Naive thymus-derived CD8-positive, alpha-beta T cell (primary cell): ENCODE measurements at regions not wholly inside any gene's neighbourhood (a gene's known extent, or its start where the extent isn't known, plus 50 kb on each side); places are given as distances from the start of the nearest gene placed in this dataset.

ENCODE experiments used
- ATAC-seq, 2 donors: fragments of 150-1000 bp; cut with Tn5 transposase in 1 of 2; sonication (Bioruptor Pico), chemical (Tn5 transposase) in 1 of 2; 1 replicate in 1 of 2; 2 replicates in 1 of 2; pipeline ENCODE4 v1.10.0; 2021; ENCODE audit warnings: mild to moderate bottlenecking in 2 of 2, moderate library complexity in 2 of 2
- POLR2A ChIA-PET: fragments of 350-600 bp; sonication (Branson Sonifier 250); formaldehyde crosslinking; loops from one replicate; lab custom pipeline; 2021; ENCODE audit warnings: antibody characterized with exemption; lab: Charles Lee
- DNase-seq, 10 donors: peaks; one replicate each; pipeline versions ENCODE4 v3.0.0 to v3.0.0-alpha.2; 2020 to 2022
- H3K27ac Mint-ChIP-seq, 10 donors: one replicate each; pipeline ENCODE4 v1.8.0; 2020 to 2022; ENCODE audit warnings: mild to moderate bottlenecking in 10 of 10, mixed read lengths in 10 of 10, moderate library complexity in 4 of 10, inconsistent platforms in 1 of 10
- H3K27me3 Mint-ChIP-seq, 5 donors: one replicate each; pipeline ENCODE4 v1.8.0; 2021 to 2022; ENCODE audit warnings: mixed read lengths in 5 of 5
- H3K36me3 Mint-ChIP-seq, 3 donors: one replicate each; pipeline ENCODE4 v1.8.0; 2020 to 2022; ENCODE audit warnings: mixed read lengths in 3 of 3, mild to moderate bottlenecking in 2 of 3, inconsistent platforms in 1 of 3
- H3K4me1 Mint-ChIP-seq, 4 donors: one replicate each; pipeline ENCODE4 v1.8.0; 2021 to 2022; ENCODE audit warnings: mixed read lengths in 4 of 4
- H3K4me3 Mint-ChIP-seq, 10 donors: one replicate each; pipeline ENCODE4 v1.8.0; 2020 to 2022; ENCODE audit warnings: mild to moderate bottlenecking in 10 of 10, mixed read lengths in 10 of 10, moderate library complexity in 6 of 10, inconsistent platforms in 1 of 10
- H3K9me3 Mint-ChIP-seq, 9 donors: one replicate each; pipeline ENCODE4 v1.8.0; 2020 to 2022; ENCODE audit warnings: mixed read lengths in 9 of 9, mild to moderate bottlenecking in 3 of 9, inconsistent platforms in 1 of 9, moderate library complexity in 1 of 9

DNA sequence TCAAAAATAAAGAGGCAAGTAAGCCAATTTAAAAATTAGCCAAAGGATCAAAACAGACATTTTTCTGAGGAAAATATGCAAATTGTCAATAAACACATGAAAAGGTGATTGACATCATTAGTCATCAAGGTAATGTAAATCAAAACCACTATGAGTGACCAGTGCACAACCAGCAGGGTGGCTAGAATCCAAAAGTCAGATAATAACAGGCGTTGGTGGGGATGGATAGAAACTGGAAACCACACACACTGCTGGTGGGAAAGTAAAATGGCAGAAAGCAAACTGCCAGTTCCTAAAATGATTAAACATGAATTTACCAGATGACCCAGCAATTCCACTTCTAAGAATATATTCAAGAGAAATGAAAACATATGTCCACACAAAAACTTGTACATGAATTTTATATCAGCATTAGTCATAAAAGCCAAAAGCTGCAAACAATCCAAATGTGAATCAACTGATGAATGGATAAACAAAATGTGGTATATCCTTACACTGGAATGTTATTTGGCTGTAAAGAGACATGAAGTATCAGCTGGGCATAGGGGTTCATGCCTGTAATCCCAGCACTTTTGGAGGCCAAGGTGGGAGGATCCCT is 74.8 kb upstream of the MBOAT1 start:
- Mint-ChIP-seq H3K36me3 (peaks cover 0 to 3% (median 0%) of the 10 kb centered on the region in 3 donors), H3K4me3 (no peak overlapping the region), H3K4me1 (peaks cover 3 to 7% (median 6%) of the 10 kb centered on the region in 4 donors), H3K27ac (no peak overlapping the region), H3K27me3 (peaks cover 0 to 12% (median 3%) of the 10 kb centered on the region in 5 donors), H3K9me3 (peaks cover 0 to 16% (median 3%) of the 10 kb centered on the region in 9 donors)
- POLR2A ChIA-PET, result no interaction called here
- DNase-seq (no peak), ATAC-seq (no peak)

DNA sequence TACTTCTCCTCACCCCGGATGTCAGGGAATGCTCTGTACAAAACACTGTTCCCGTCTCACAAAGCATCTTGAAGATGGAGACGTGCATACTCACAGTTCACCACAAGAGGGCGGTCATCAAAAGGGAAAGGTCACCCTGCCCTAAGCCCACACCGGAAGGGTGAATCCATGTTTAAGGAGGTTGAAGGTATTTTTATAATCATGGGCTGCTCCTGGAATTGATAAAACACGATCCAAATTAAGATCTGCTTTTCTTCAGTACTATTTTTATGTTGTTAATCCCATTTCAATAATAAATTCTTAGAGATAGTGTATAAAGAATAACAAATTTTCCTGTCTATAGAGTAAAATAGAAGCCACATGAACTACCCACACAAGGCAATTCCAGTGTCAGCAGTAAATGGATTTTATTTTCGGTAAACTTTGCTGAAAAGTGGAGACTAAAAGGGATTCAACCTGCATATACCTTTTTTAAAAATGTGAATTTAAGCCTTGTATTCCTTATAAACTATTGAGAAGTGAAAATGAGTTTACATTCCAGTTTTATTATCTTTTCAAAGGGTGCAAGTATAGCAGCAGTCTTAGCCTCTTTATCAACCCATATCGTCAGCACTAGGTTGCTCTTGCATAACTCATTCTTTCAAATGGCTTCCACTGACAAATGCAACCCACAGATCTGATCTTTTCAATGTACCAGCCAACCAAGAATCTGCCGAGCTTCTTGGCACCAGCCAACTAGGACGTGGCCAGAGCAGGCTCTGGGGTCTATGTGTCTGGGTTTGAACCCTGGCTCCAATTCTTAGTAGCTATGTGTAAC is 79.7 kb upstream of the MBOAT1 start:
- Mint-ChIP-seq H3K4me3 (peak overlapping the region in 7 of 10 donors; percentile 1 to 76 (median 43)), H3K9me3 (no peaks in the 10 kb centered on the region), H3K4me1 (peaks cover 8 to 20% (median 18%) of the 10 kb centered on the region in 4 donors), H3K27ac (peak overlapping the region in 6 of 10 donors; percentile 2 to 48 (median 16)), H3K36me3 (no peaks in the 10 kb centered on the region), H3K27me3 (no peaks in the 10 kb centered on the region)
- POLR2A ChIA-PET, result interaction anchor here (1.2 to 1.4 kb wide), 3 partner anchors 75 to 113 kb away, joined by 5 to 10 read pairs (median 5); no protein-coding TSS in a partner anchor
- DNase-seq, result peak; percentile 41 to 86 (median 69)
- peak; percentile 82 to 93 for ATAC-seq

DNA sequence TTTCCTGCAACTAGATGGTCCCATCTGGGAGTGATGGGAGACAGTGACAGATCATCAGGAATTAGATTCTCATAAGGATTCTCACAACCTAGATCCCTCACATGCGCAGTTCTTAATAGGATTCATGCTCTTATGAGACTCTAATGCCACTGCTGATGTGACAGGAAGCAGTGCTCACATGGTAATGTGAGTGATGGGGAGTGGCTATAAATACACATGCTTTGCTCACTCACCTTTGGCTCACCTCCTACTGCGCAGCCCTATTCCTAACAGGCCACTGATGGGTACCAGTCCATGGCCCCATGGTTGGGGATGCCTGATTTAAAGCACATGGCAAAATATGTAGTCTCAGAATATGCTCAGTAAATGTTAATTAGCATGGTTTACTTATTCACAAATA is 80.6 kb upstream of the MBOAT1 start:
- Mint-ChIP-seq H3K27me3 (no peaks in the 10 kb centered on the region), H3K4me3 (no peak overlapping the region), H3K36me3 (no peaks in the 10 kb centered on the region), H3K27ac (peak overlapping the region in 4 of 10 donors; percentile 12 to 35 (median 24)), H3K4me1 (peaks cover 8 to 20% (median 18%) of the 10 kb centered on the region in 4 donors), H3K9me3 (no peaks in the 10 kb centered on the region)
- POLR2A ChIA-PET, result interaction anchor here (1.2 to 1.4 kb wide), 2 partner anchors 74 to 112 kb away, joined by 5 to 10 read pairs; no protein-coding TSS in a partner anchor
- DNase-seq, result no peak
- peak in 1 of 2 donors; percentile 43 for ATAC-seq

DNA sequence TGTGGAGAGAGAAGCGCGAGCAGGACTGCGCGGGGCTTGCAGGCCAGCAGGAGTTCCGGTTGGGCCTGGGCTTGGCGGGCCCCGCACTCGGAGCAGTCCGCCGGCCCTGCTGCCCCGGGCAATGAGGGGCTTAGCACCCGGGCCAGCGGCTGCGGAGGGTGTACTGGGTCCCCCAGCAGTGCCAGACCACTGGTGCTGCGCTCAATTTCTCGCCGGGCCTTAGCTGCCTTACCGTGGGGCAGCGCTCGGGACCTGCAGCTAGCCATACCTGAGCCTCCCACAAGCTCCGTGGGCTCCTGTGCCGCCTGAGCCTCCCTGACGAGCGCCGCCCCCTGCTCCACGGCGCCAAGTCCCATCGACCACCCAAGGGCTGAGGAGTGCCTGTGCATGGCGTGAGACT is 89.0 kb upstream of the MBOAT1 start:
- no peaks in the 10 kb centered on the region for H3K9me3 Mint-ChIP-seq
- H3K4me1 Mint-ChIP-seq, result no peaks in the 10 kb centered on the region
- POLR2A ChIA-PET, result interaction anchor here (1.0 to 1.3 kb wide), 2 partner anchors 18 to 103 kb away, joined by 3 to 5 read pairs; no protein-coding TSS in a partner anchor
- no peaks in the 10 kb centered on the region for H3K36me3 Mint-ChIP-seq
- no peak overlapping the region for H3K27ac Mint-ChIP-seq
- ATAC-seq (no peak), DNase-seq (no peak)
- no peak overlapping the region for H3K4me3 Mint-ChIP-seq
- H3K27me3 Mint-ChIP-seq, result peaks cover 0 to 3% (median 0%) of the 10 kb centered on the region in 5 donors

DNA sequence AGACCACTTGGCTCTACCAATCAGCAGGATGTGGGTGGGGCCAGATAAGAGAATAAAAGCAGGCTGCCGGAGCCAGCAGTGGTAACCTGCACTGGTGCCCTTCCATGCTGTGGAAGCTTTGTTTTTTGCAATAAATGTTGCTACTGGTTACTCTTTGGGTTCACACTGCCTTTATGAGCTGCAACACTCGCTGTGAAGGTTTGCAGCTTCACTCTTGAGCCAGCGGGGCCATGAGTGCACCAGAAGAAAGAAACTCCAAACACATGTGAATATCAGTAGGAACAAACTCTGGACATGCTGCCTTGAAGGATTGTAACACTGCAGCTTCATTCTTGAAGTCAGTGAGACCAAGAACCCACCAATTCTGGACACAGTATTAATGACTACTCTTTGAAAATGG is 89.9 kb upstream of the MBOAT1 start:
- POLR2A ChIA-PET, result interaction anchor here (1.0 to 1.3 kb wide), 2 partner anchors 17 to 102 kb away, joined by 3 to 5 read pairs; no protein-coding TSS in a partner anchor
- no peak overlapping the region for H3K27ac Mint-ChIP-seq
- H3K36me3 Mint-ChIP-seq, result no peaks in the 10 kb centered on the region
- no peaks in the 10 kb centered on the region for H3K9me3 Mint-ChIP-seq
- H3K4me1 Mint-ChIP-seq, result no peaks in the 10 kb centered on the region
- H3K4me3 Mint-ChIP-seq, result no peak overlapping the region
- peaks cover 0 to 3% (median 0%) of the 10 kb centered on the region in 5 donors for H3K27me3 Mint-ChIP-seq
- no peak for DNase-seq
- ATAC-seq, result no peak

DNA sequence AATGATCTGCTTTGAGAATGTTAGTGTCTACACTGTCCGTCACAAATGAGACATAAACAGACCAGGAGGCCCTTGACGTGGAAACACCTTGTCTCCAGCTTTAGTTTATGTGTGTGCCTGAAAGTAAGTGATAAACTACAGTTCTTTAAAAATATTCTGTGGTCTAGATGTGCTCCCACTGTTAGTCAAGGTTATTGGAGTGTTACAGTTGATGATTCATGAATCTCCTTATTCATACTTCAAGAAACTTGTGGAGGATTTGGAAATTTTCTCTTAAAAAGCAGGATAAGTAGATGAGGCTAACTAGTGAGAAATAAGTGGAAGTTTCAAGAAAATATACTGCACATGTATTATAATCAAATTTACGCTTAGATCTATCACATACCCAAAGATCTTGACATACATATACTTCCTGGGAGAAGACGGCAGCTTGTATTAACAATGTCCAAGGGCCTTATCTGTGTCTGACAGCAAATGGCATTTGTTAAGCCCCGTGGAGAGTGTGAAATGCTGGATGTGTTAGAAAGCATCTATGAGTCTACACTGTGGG is 90.5 kb upstream of the MBOAT1 start:
- POLR2A ChIA-PET, result interaction anchor here (3.3 kb wide), 1 partner anchor 17 kb away, joined by 12 read pairs; no protein-coding TSS in a partner anchor
- Mint-ChIP-seq H3K27ac (no peak overlapping the region), H3K4me1 (no peaks in the 10 kb centered on the region), H3K9me3 (no peaks in the 10 kb centered on the region), H3K4me3 (no peak overlapping the region), H3K36me3 (no peaks in the 10 kb centered on the region), H3K27me3 (peaks cover 0 to 3% (median 0%) of the 10 kb centered on the region in 5 donors)
- no peak for DNase-seq
- ATAC-seq, result no peak

DNA sequence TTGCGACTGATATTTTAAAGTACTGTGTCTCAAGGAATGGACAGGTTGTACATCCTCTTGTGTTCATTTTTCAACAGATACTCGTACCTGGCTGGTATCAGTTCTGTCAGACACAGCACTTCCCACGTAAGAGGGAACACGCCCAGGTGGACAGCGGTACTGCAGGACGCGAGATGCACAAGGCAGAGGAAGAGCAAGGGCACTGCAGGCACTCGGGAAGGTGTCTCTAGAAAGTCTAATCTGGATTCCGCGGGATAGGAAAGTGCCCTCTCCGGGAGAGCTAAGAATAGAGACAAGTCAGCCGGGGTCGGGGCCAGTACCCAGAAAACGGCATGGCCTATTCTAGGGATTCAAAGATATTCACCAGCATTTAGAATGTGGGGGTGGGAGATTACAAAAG is 94.2 kb upstream of the MBOAT1 start:
- Mint-ChIP-seq H3K4me1 (peaks cover 0 to 2% (median 0%) of the 10 kb centered on the region in 4 donors), H3K9me3 (peaks cover 0 to 3% (median 0%) of the 10 kb centered on the region in 9 donors), H3K27ac (no peak overlapping the region), H3K27me3 (peaks cover 0 to 2% (median 0%) of the 10 kb centered on the region in 5 donors), H3K4me3 (no peak overlapping the region), H3K36me3 (no peaks in the 10 kb centered on the region)
- DNase-seq (no peak), ATAC-seq (no peak)
- POLR2A ChIA-PET, result no interaction called here

DNA sequence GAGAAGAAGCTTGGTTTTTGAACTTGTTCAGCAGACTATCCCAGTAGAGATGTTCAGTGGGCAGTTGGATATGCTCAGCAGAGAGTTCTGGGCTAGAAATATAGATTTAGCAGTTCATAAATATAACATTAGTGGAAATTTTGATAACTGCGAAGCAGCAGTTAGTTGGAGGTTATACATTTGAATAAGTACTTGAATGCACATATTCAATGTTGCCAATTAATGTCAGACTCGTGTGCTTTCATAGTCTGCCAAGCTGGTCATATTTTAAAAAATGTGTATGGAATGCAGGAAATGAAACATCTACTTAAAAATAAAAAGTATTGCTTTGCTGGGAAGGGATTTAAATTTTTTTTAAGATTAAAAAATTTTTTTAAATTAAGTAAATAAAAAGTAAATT is 92.5 kb upstream of the E2F3 start:
- DNase-seq (no peak), ATAC-seq (no peak)
- POLR2A ChIA-PET, result no interaction called here
- Mint-ChIP-seq H3K27ac (no peak overlapping the region), H3K4me3 (no peak overlapping the region), H3K27me3 (peaks cover 0 to 2% (median 0%) of the 10 kb centered on the region in 5 donors), H3K36me3 (no peaks in the 10 kb centered on the region), H3K9me3 (peaks cover 0 to 3% (median 0%) of the 10 kb centered on the region in 9 donors), H3K4me1 (peaks cover 0 to 5% (median 2%) of the 10 kb centered on the region in 4 donors)

DNA sequence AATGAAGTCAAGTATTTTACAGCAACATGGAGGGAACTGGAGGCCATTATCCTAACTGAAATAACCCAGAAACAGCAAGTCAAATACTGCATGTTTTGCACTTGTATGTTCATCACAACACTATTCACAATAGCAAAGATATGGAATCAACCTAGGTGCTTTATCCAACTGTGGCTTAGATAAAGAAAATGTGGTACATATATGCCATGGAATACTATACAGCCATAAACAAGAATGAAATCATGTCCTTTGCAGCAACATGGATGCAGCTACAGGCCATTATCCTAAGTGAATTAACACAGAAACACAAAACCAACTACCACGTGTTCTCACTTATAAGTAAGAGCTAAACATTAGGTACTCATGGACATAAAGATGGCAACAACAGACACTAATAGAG is 91.5 kb upstream of the E2F3 start:
- POLR2A ChIA-PET, result interaction anchor here (1.0 to 2.1 kb wide), 2 partner anchors 10 to 55 kb away, joined by 3 to 7 read pairs; no protein-coding TSS in a partner anchor
- H3K27me3 Mint-ChIP-seq, result peaks cover 0 to 2% (median 0%) of the 10 kb centered on the region in 5 donors

DNA sequence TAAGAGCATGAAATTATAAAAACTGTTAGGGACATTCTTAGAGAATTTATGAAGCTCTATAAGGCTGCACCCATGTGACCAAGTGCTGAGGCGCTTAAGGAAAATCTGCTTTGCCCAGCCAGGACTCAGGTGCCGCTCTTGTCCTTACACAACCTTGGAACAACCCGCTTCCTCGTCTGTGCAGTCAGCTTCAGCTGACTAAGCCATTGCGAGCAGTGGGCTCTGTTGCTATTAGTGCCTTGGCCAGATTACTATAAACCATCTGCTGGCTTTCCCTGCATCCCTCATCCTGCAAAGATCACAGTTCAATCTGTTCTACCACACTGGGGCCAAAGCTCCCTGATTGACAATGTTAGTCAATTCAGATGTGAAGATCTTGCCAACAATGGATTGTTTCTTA is 89.1 kb upstream of the E2F3 start:
- no peak for DNase-seq
- Mint-ChIP-seq H3K36me3 (no peaks in the 10 kb centered on the region), H3K9me3 (peaks cover 0 to 3% (median 0%) of the 10 kb centered on the region in 9 donors), H3K27me3 (peaks cover 0 to 2% (median 0%) of the 10 kb centered on the region in 5 donors), H3K4me1 (peaks cover 0 to 5% (median 2%) of the 10 kb centered on the region in 4 donors), H3K27ac (no peak overlapping the region), H3K4me3 (no peak overlapping the region)
- no peak for ATAC-seq
- POLR2A ChIA-PET, result interaction anchor here (1.0 to 1.2 kb wide), 2 partner anchors 50 to 92 kb away, joined by 3 to 6 read pairs; no protein-coding TSS in a partner anchor

More for the DNA sequence above, 91.5 kb upstream of the E2F3 start:
- peaks cover 0 to 5% (median 2%) of the 10 kb centered on the region in 4 donors for H3K4me1 Mint-ChIP-seq
- ATAC-seq (no peak), DNase-seq (no peak)
- H3K36me3 Mint-ChIP-seq, result no peaks in the 10 kb centered on the region
- no peak overlapping the region for H3K27ac Mint-ChIP-seq
- H3K9me3 Mint-ChIP-seq, result peaks cover 0 to 3% (median 0%) of the 10 kb centered on the region in 9 donors
- H3K4me3 Mint-ChIP-seq, result no peak overlapping the region

DNA sequence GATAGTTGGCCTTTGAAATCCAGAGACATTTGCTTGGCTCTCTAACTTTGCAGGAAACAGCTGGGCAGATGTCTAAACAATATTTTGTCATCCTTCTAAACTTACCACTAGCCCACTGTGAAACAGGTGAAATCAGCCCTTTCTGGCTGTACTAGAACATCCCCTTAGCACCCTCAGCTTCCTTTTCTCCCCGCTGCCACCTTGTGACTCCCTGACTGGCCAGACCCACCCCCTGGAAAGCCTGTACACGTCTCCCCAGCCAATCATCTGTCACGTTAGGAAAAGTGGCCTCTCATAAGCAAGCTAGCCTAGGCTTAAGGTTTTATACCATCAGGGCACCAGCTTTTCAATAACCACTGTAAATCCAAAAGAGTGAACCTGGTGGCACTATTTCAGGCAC is 88.6 kb upstream of the E2F3 start:
- H3K27ac Mint-ChIP-seq, result peak overlapping the region in 2 of 10 donors; percentile 8 to 27
- ATAC-seq, result no peak

DNA sequence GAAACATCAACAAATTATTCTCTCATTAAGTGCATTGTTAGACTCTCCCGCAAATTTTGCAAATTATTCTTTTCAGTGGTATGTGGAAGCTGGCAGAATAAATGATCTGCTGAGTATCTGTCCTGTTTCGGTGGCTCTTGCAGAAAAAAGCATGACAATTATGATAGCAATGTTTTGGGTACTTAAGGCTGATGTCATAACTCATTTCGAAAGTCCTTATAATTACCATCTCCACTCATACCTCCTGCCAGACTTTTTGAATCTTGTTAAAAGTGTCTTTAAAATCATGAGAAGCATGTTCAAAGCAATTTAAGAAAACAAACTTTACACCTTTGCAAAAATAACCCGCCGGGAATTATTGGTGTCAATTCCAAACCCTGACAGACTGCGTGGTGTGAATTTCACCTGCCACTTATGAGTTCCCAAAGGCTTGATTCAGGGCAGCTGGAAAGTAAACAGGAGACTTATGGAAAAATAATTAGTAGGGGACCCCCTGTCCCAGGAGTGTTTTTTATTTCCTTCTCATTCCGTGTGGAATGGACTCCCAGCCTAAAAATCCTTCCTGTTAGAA is 87.6 kb upstream of the E2F3 start:
- H3K27me3 Mint-ChIP-seq, result peaks cover 0 to 2% (median 0%) of the 10 kb centered on the region in 5 donors

More for the DNA sequence above, 88.6 kb upstream of the E2F3 start:
- Mint-ChIP-seq H3K4me3 (no peak overlapping the region), H3K36me3 (no peaks in the 10 kb centered on the region), H3K4me1 (peaks cover 0 to 5% (median 2%) of the 10 kb centered on the region in 4 donors), H3K9me3 (peaks cover 0 to 6% (median 0%) of the 10 kb centered on the region in 9 donors), H3K27me3 (peaks cover 0 to 2% (median 0%) of the 10 kb centered on the region in 5 donors)
- POLR2A ChIA-PET, result interaction anchor here (0.8 to 1.2 kb wide), 3 partner anchors 9 to 91 kb away, joined by 3 to 6 read pairs (median 3); no protein-coding TSS in a partner anchor
- DNase-seq, result no peak

More for the DNA sequence above, 87.6 kb upstream of the E2F3 start:
- H3K9me3 Mint-ChIP-seq, result peaks cover 0 to 9% (median 0%) of the 10 kb centered on the region in 9 donors
- no peak overlapping the region for H3K4me3 Mint-ChIP-seq
- no peak overlapping the region for H3K27ac Mint-ChIP-seq
- ATAC-seq (no peak), DNase-seq (no peak)
- POLR2A ChIA-PET, result interaction anchor here (0.8 to 8.8 kb wide), 4 partner anchors 10 to 90 kb away, joined by 3 to 311 read pairs (median 6); no protein-coding TSS in a partner anchor
- peaks cover 0 to 7% (median 2%) of the 10 kb centered on the region in 4 donors for H3K4me1 Mint-ChIP-seq
- no peaks in the 10 kb centered on the region for H3K36me3 Mint-ChIP-seq
